Embryonic facial prominence (tissue), 1 donor: ENCODE measurements at regions not wholly inside any gene's neighbourhood (a gene's known extent, or its start where the extent isn't known, plus 50 kb on each side); places are given as distances from the start of the nearest gene placed in this dataset.
"Not testable (repeated sequence)": the region's sequence is repeated elsewhere in the genome, so short reads cannot be mapped to it uniquely, and the experiment has no call there.

Experiments
- DNase-seq: peaks from one replicate; pipeline ENCODE4 v3.0.0-alpha.2; 2016; ENCODE audit errors: extremely low spot score

- no peak for DNase-seq
Measured at GRCh38 chr20:54744097-54744496, 268.7 kb downstream of the DOK5 start.

GRCh38 chr20:54742193-54742592, 266.8 kb downstream of the DOK5 start:
- DNase-seq, result no peak

GRCh38 chr20:54736421-54736820, 261.0 kb downstream of the DOK5 start:
- no peak for DNase-seq

GRCh38 chr20:54733687-54734086, 258.3 kb downstream of the DOK5 start:
- DNase-seq, result no peak

GRCh38 chr20:54727490-54727889, 252.1 kb downstream of the DOK5 start:
- DNase-seq, result no peak

GRCh38 chr20:54726687-54727300, 251.4 kb downstream of the DOK5 start:
- no peak for DNase-seq

GRCh38 chr20:54725266-54725665, 249.9 kb downstream of the DOK5 start:
- not testable (repeated sequence) for DNase-seq

- DNase-seq, result no peak
Measured at GRCh38 chr20:54723723-54724122, 248.3 kb downstream of the DOK5 start.

GRCh38 chr20:54717983-54718382, 242.6 kb downstream of the DOK5 start:
- DNase-seq, result no peak

- no peak for DNase-seq
Measured at GRCh38 chr20:54716790-54717189, 241.4 kb downstream of the DOK5 start.

GRCh38 chr20:54716174-54716747, 240.9 kb downstream of the DOK5 start:
- no peak for DNase-seq

- no peak for DNase-seq
Measured at GRCh38 chr20:54714817-54715216, 239.4 kb downstream of the DOK5 start.

- no peak for DNase-seq
Measured at GRCh38 chr20:54713727-54714126, 238.3 kb downstream of the DOK5 start.

- DNase-seq, result no peak
Measured at GRCh38 chr20:54711071-54711470, 235.7 kb downstream of the DOK5 start.

- no peak for DNase-seq
Measured at GRCh38 chr20:54710341-54710740, 234.9 kb downstream of the DOK5 start.

- no peak for DNase-seq
Measured at GRCh38 chr20:54708229-54708628, 232.8 kb downstream of the DOK5 start.

- DNase-seq, result no peak
Measured at GRCh38 chr20:54707801-54708200, 232.4 kb downstream of the DOK5 start.

- DNase-seq, result no peak
Measured at GRCh38 chr20:54706581-54706980, 231.2 kb downstream of the DOK5 start.

- DNase-seq, result no peak
Measured at GRCh38 chr20:54704032-54704635, 228.7 kb downstream of the DOK5 start.
